A673 (cell line): ENCODE measurements at regions not wholly inside any gene's neighbourhood (a gene's known extent, or its start where the extent isn't known, plus 50 kb on each side); places are given as distances from the start of the nearest gene placed in this dataset.

Source experiments
- BruUV-seq: library from RNA; stranded (reverse); fragments of 400-500 nt; replicated peaks from 2 replicates; lab custom pipeline; 2021; lab: Mats Ljungman, UMichigan
- CTCF ChIA-PET: fragments of 300-600 bp; sonication (Branson Sonifier 250); formaldehyde crosslinking; loops from one replicate; lab custom pipeline; 2022; ENCODE audit warnings: antibody characterized with exemption; lab: Charles Lee
- POLR2A ChIA-PET: fragments of 300-600 bp; sonication (Branson Sonifier 250); formaldehyde crosslinking; loops from one replicate; lab custom pipeline; 2022; ENCODE audit warnings: antibody characterized with exemption; ENCODE audit not compliant: low non-redundant PET; lab: Charles Lee
- DNase-seq: peaks from one replicate; pipeline ENCODE4 v3.0.0-alpha.2; 2015; ENCODE audit warnings: low spot score
- H3K27ac ChIP-seq: fragments of 200-600 bp; sonication (generic); 2 replicates; pipeline ENCODE4 v1.5.1; 2016; ENCODE audit warnings: mixed run types, low read depth, mild to moderate bottlenecking, mixed read lengths, antibody characterized with exemption, low read length; ENCODE audit not compliant: poor library complexity, severe bottlenecking
- H3K27me3 ChIP-seq: fragments of 200-600 bp; sonication (generic); replicated peaks from 2 replicates; pipeline ENCODE4 v1.6.1; 2017; ENCODE audit warnings: mixed run types, low read depth, mild to moderate bottlenecking, mixed read lengths, antibody characterized with exemption, low read length; ENCODE audit not compliant: insufficient read depth, poor library complexity
- H3K36me3 ChIP-seq: fragments of 200-600 bp; sonication (generic); 2 replicates; pipeline ENCODE4 v1.6.1; 2016; ENCODE audit warnings: mixed run types, mild to moderate bottlenecking, mixed read lengths, antibody characterized with exemption, low read length; ENCODE audit not compliant: insufficient read depth, poor library complexity, severe bottlenecking
- H3K4me1 ChIP-seq: fragments of 200-600 bp; sonication (generic); 2 replicates; pipeline ENCODE4 v1.6.1; 2017; ENCODE audit warnings: mixed run types, mild to moderate bottlenecking, mixed read lengths, antibody characterized with exemption, low read length; ENCODE audit not compliant: insufficient read depth, poor library complexity, severe bottlenecking
- H3K4me3 ChIP-seq: fragments of 200-600 bp; sonication (generic); 2 replicates; pipeline ENCODE4 v1.5.1; 2016; ENCODE audit warnings: low read depth, mixed run types, mild to moderate bottlenecking, mixed read lengths, low read length; ENCODE audit not compliant: poor library complexity, severe bottlenecking
- H3K9me3 ChIP-seq: fragments of 200-600 bp; sonication (generic); 2 replicates; pipeline ENCODE4 v1.6.1; 2016; ENCODE audit warnings: mixed run types, low read depth, mild to moderate bottlenecking, mixed read lengths, antibody characterized with exemption, low read length; ENCODE audit not compliant: poor library complexity, severe bottlenecking
- EZH2 ChIP-seq: fragments of 200-600 bp; sonication (generic); IDR thresholded peaks from 2 replicates; pipeline ENCODE4 v1.6.1; 2017; ENCODE audit warnings: borderline replicate concordance, low read depth, mild to moderate bottlenecking, mixed read lengths, antibody characterized with exemption, low read length; ENCODE audit not compliant: poor library complexity, severe bottlenecking
- intact Hi-C: fragments of 100-400 bp; cut with micrococcal nuclease; formaldehyde crosslinking; loops from one replicate; pipeline ENCODE4 v1.10.0; 2022; ENCODE audit not compliant: unreplicated experiment
- TF ChIP-seq, protein P1 (sequence below): fragments of 300-800, 200-600 bp; sonication (generic); conservative IDR thresholded peaks from 2 replicates; pipeline ENCODE4 v1.5.1; 2017; ENCODE audit warnings: low read depth, mild to moderate bottlenecking, antibody characterized with exemption, low read length, moderate library complexity, mixed read lengths

GRCh38 chr3:106573605-106574004, 704.8 kb upstream of the CBLB start:
- intact Hi-C loops = no loop called here
- POLR2A ChIA-PET = no interaction called here
- Histone ChIP-seq H3K27me3 (no peaks in the 10 kb centered on the region), H3K4me3 (no peak overlapping the region), H3K36me3 (no peaks in the 10 kb centered on the region), H3K27ac (no peak overlapping the region), H3K4me1 (peaks cover 3% of the 10 kb centered on the region), H3K9me3 (no peaks in the 10 kb centered on the region)
- no TSS peak for BruUV-seq
- TF ChIP-seq, protein P1, sequence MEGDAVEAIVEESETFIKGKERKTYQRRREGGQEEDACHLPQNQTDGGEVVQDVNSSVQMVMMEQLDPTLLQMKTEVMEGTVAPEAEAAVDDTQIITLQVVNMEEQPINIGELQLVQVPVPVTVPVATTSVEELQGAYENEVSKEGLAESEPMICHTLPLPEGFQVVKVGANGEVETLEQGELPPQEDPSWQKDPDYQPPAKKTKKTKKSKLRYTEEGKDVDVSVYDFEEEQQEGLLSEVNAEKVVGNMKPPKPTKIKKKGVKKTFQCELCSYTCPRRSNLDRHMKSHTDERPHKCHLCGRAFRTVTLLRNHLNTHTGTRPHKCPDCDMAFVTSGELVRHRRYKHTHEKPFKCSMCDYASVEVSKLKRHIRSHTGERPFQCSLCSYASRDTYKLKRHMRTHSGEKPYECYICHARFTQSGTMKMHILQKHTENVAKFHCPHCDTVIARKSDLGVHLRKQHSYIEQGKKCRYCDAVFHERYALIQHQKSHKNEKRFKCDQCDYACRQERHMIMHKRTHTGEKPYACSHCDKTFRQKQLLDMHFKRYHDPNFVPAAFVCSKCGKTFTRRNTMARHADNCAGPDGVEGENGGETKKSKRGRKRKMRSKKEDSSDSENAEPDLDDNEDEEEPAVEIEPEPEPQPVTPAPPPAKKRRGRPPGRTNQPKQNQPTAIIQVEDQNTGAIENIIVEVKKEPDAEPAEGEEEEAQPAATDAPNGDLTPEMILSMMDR = no peak
- TF ChIP-seq EZH2 = no peak
- DNase-seq = no peak
- CTCF ChIA-PET = no interaction called here

DNA sequence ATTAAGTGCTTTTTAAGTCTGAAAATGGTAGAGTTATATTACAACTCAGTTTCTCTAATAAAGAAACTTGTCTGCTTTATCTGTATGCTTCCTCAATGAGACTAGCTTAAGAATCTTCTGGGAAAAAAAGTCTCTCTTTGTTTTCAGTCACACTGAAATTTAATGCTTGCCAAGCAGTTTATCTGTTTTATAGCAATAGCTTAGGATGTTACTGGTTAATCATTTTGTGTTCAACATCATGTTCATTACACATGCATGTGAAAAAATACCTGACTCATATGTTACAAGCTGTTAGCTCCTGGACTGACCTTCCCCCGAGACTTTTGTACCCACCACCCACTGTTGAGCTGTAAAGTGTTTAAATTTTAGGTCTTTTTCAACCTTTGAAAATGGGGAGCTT, 706.2 kb upstream of the CBLB start:
- no TSS peak for BruUV-seq
- Histone ChIP-seq H3K4me1 (peaks cover 3% of the 10 kb centered on the region), H3K27ac (no peak overlapping the region), H3K36me3 (no peaks in the 10 kb centered on the region), H3K9me3 (no peaks in the 10 kb centered on the region), H3K4me3 (no peak overlapping the region), H3K27me3 (no peaks in the 10 kb centered on the region)
- ChIA-PET CTCF (no interaction called here), POLR2A (no interaction called here)
- no peak for DNase-seq
- intact Hi-C loops = no loop called here
- TF ChIP-seq EZH2 = no peak
- TF ChIP-seq, protein P1 = no peak

DNA sequence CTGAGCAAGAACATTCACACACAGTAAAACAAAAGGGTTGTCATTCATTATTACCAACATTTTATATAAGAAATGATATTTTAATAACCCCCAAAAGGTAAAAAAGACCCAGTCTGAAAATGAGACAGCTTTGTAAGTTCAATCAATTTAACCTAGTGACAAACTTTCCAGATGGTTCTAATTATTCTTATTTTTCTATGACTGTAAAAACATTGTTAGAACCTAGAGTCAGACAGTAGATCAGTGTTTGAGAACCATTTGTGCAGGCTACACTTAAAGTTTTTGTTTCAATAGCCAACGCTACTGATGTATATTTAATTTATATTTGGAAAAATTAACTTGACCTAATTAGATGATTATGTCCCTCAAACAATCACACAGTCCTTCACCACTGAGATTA, 708.4 kb upstream of the CBLB start:
- intact Hi-C loops = no loop called here
- ChIA-PET POLR2A (no interaction called here), CTCF (no interaction called here)
- H3K4me3 ChIP-seq = no peak overlapping the region
- H3K9me3 ChIP-seq = no peaks in the 10 kb centered on the region
- H3K4me1 ChIP-seq = peaks cover 3% of the 10 kb centered on the region
- TF ChIP-seq, protein P1 = no peak
- TF ChIP-seq EZH2 = no peak
- no peaks in the 10 kb centered on the region for H3K27me3 ChIP-seq
- H3K27ac ChIP-seq = no peak overlapping the region
- H3K36me3 ChIP-seq = no peaks in the 10 kb centered on the region
- no peak for DNase-seq
- BruUV-seq = no TSS peak
